Kidney (tissue), 13 donors: ENCODE measurements at regions not wholly inside any gene's neighbourhood (a gene's known extent, or its start where the extent isn't known, plus 50 kb on each side); places are given as distances from the start of the nearest gene placed in this dataset.

Experiments
- DNase-seq, 5 donors: peaks; one replicate each; pipeline ENCODE4 v3.0.0-alpha.2; 2013 to 2020
- FAIRE-seq: peaks from 2 replicates; lab custom pipeline; 2012; peaks lifted over from hg19 to GRCh38; lab: Jason Lieb, UNC
- H3K27ac ChIP-seq, 2 donors: one replicate each; pipeline ENCODE4 v1.7.0; 2013; ENCODE audit warnings: low read depth in 2 of 2, low read length in 2 of 2, inconsistent platforms in 1 of 2
- H3K27me3 ChIP-seq: one replicate; pipeline ENCODE4 v1.7.1; 2013; ENCODE audit warnings: low read length, inconsistent platforms; ENCODE audit not compliant: control insufficient read depth, insufficient read depth
- H3K36me3 ChIP-seq, 3 donors: one replicate each; pipeline versions ENCODE4 v1.7.0 to v1.7.1; 2013; ENCODE audit warnings: low read length in 3 of 3, control low read depth in 1 of 3, inconsistent platforms in 1 of 3; ENCODE audit not compliant: insufficient read depth in 3 of 3, control insufficient read depth in 2 of 3
- H3K4me1 ChIP-seq, 3 donors: one replicate each; pipeline versions ENCODE4 v1.7.0 to v1.7.1; 2013; ENCODE audit warnings: low read length in 3 of 3, inconsistent platforms in 1 of 3, low read depth in 1 of 3; ENCODE audit not compliant: control insufficient read depth in 2 of 3, insufficient read depth in 2 of 3
- H3K4me3 ChIP-seq, 3 donors: one replicate each; pipeline versions ENCODE4 v1.7.0 to v1.8.1; 2013; ENCODE audit warnings: low read length in 3 of 3, control low read depth in 1 of 3, inconsistent platforms in 1 of 3
- H3K9ac ChIP-seq, 3 donors: one replicate each; pipeline versions ENCODE4 v1.7.0 to v1.7.1; 2013; ENCODE audit warnings: low read length in 3 of 3, control low read depth in 1 of 3, inconsistent platforms in 1 of 3
- H3K9me3 ChIP-seq, 3 donors: one replicate each; pipeline versions ENCODE4 v1.7.0 to v1.7.1; 2013; ENCODE audit warnings: low read length in 3 of 3, control low read depth in 1 of 3, inconsistent platforms in 1 of 3; ENCODE audit not compliant: control insufficient read depth in 2 of 3, insufficient read depth in 1 of 3
- CTCF ChIP-seq: IDR thresholded peaks from 3 replicates; pipeline ENCODE4 v1.5.1; 2012; ENCODE audit warnings: mild to moderate bottlenecking, moderate library complexity, borderline replicate concordance; ENCODE audit not compliant: insufficient read depth; ENCODE audit errors: extremely low read depth
- intact Hi-C: fragments of 100-400 bp; cut with DNase I; formaldehyde crosslinking; loops from one replicate; pipeline ENCODE4 v1.11.1; 2022
- donor health status: control.
- donor health status: control.
- donor health status: control.
- donor health status: control.
- donor health status: control.
- donor health status: DM: yes; HTN: yes; CAD: no.
- donor health status: Normal renal cell carcinoma (clear cell type).

GRCh38 chr15:53312707-53313106, 446.8 kb downstream of the WDR72 start:
- no peak for FAIRE-seq
- no peak overlapping the region for H3K9ac ChIP-seq
- H3K4me3 ChIP-seq: no peak overlapping the region
- no peaks in the 10 kb centered on the region for H3K9me3 ChIP-seq
- DNase-seq: no peak
- H3K27ac ChIP-seq: no peak overlapping the region
- H3K4me1 ChIP-seq: no peaks in the 10 kb centered on the region
- intact Hi-C loops: no loop called here
- no peaks in the 10 kb centered on the region for H3K36me3 ChIP-seq
- H3K27me3 ChIP-seq: no peaks in the 10 kb centered on the region
- no peak for TF ChIP-seq CTCF

- Histone ChIP-seq H3K4me1 (no peaks in the 10 kb centered on the region), H3K27ac (no peak overlapping the region), H3K9ac (no peak overlapping the region), H3K4me3 (no peak overlapping the region), H3K36me3 (no peaks in the 10 kb centered on the region), H3K9me3 (no peaks in the 10 kb centered on the region), H3K27me3 (no peaks in the 10 kb centered on the region)
- TF ChIP-seq CTCF: no peak
- no peak for DNase-seq
- FAIRE-seq: no peak
- intact Hi-C loops: no loop called here
These were observed 448.8 kb downstream of the WDR72 start for GRCh38 chr15:53310709-53311108.

- H3K4me1 ChIP-seq: no peaks in the 10 kb centered on the region
- H3K27ac ChIP-seq: no peak overlapping the region
- no peak for TF ChIP-seq CTCF
- no peak overlapping the region for H3K4me3 ChIP-seq
- H3K9me3 ChIP-seq: no peaks in the 10 kb centered on the region
- FAIRE-seq (no peak), DNase-seq (no peak)
- H3K36me3 ChIP-seq: no peaks in the 10 kb centered on the region
- no peaks in the 10 kb centered on the region for H3K27me3 ChIP-seq
- intact Hi-C loops: no loop called here
- no peak overlapping the region for H3K9ac ChIP-seq
These were observed 451.4 kb downstream of the WDR72 start for GRCh38 chr15:53307952-53308624.

GRCh38 chr15:53305554-53305953, 453.9 kb downstream of the WDR72 start:
- Histone ChIP-seq H3K9ac (no peak overlapping the region), H3K4me3 (no peak overlapping the region), H3K4me1 (no peaks in the 10 kb centered on the region), H3K9me3 (no peaks in the 10 kb centered on the region), H3K27me3 (no peaks in the 10 kb centered on the region), H3K27ac (no peak overlapping the region), H3K36me3 (no peaks in the 10 kb centered on the region)
- no peak for DNase-seq
- intact Hi-C loops: no loop called here
- no peak for FAIRE-seq
- no peak for TF ChIP-seq CTCF
